Heart left ventricle (tissue), 16 donors: ENCODE measurements at regions not wholly inside any gene's neighbourhood (a gene's known extent, or its start where the extent isn't known, plus 50 kb on each side); places are given as distances from the start of the nearest gene placed in this dataset.

Source experiments
- ATAC-seq, 4 donors: fragments of 200-7000 bp; cut with Tn5 transposase; one replicate each; pipeline ENCODE4 v1.9.1; 2020 to 2022; ENCODE audit warnings: moderate library complexity in 4 of 4, mild to moderate bottlenecking in 3 of 4, moderate number of reproducible peaks in 1 of 4
- DNase-seq, 5 donors: peaks; one replicate each; pipeline ENCODE4 v3.0.0-alpha.2; 2020
- H3K27ac ChIP-seq, 12 donors: fragments of 200-600 bp; sonication (generic) in 4 of 12; one replicate each; pipeline versions ENCODE4 v1.5.0 to v1.8.0; 2016 to 2022; ENCODE audit warnings: mild to moderate bottlenecking in 2 of 12
- H3K27me3 ChIP-seq, 9 donors: fragments of 200-600 bp; sonication (generic) in 2 of 9; one replicate each; pipeline versions ENCODE4 v1.5.1 to v1.8.0; 2016 to 2022; ENCODE audit warnings: mild to moderate bottlenecking in 3 of 9
- H3K36me3 ChIP-seq, 9 donors: fragments of 200-600 bp; sonication (generic) in 2 of 9; one replicate each; pipeline versions ENCODE4 v1.5.0 to v1.8.0; 2018 to 2022; ENCODE audit warnings: mild to moderate bottlenecking in 2 of 9
- H3K4me1 ChIP-seq, 12 donors: fragments of 200-600 bp; sonication (generic) in 4 of 12; one replicate each; pipeline versions ENCODE4 v1.5.0 to v1.8.0; 2016 to 2022; ENCODE audit warnings: mild to moderate bottlenecking in 3 of 12
- H3K4me3 ChIP-seq, 12 donors: fragments of 200-600 bp; sonication (generic) in 4 of 12; one replicate each; pipeline versions ENCODE4 v1.5.0 to v1.8.0; 2017 to 2022; ENCODE audit warnings: mild to moderate bottlenecking in 9 of 12, moderate library complexity in 4 of 12
- H3K9me3 ChIP-seq, 12 donors: fragments of 200-600 bp; sonication (generic) in 4 of 12; one replicate each; pipeline versions ENCODE4 v1.5.0 to v1.8.0; 2016 to 2022; ENCODE audit warnings: mild to moderate bottlenecking in 1 of 12
- POLR2A ChIP-seq, 2 donors: fragments of 450-650 bp; IDR thresholded peaks; one replicate each; pipeline ENCODE4 v1.6.1; 2017; ENCODE audit warnings: antibody characterized with exemption in 2 of 2, mild to moderate bottlenecking in 2 of 2, moderate library complexity in 2 of 2
- WGBS, 4 donors: extraction: QIAGEN DNeasy Blood & Tissue Kit in 2 of 4; methylation state at CpG; one replicate each; pipeline versions ENCODE4 v1.1.5 to v1.1.7; 2013 to 2018; 5-methylcytosine and 5-hydroxymethylcytosine counted together
- intact Hi-C, 10 donors: fragments of 100-400 bp; cut with DNase I; formaldehyde crosslinking; loops; one replicate each; pipeline versions ENCODE4 v1.11.1 to v1.14.2; 2022
- TF ChIP-seq, protein P1 (sequence below), 12 donors: fragments of 200-600 bp; sonication (generic) in 4 of 12; IDR thresholded peaks; one replicate each; pipeline versions ENCODE4 v1.5.0 to v1.8.0; 2018 to 2022; ENCODE audit warnings: antibody characterized with exemption in 12 of 12, mild to moderate bottlenecking in 5 of 12
- donor health status: ischemic (EF 13 %, LVEDD 7.1; RV severe dilation, severe dysfunction).
- donor health status: healthy with polysubstance abuse.
- donor health status: DM: no; HTN: yes; CAD: no.
- donor health status: DM: no; HTN: no; CAD: no.
- donor health status: ischemic (EF 25% LVEDD 6.9; RV normal size, moderate dysfunction).
- donor health status: ischemic (EF 25% LVEDD 5.7; RV mildly dilated, moderate dysfunction).
- donor health status: healthy.
- donor health status: DM: yes; HTN: yes; CAD: no.
- donor health status: ischemic (EF 35%, LVEDD 5.7; RV mildly dilated, moderate dysfunction).
- donor health status: nonischemic (EF 11% LVEDD 7.7; RV severe dilation, severe dysfunction).
- donor health status: DM: yes; HTN: yes; CAD: no.
- donor health status: PGD.
- donor health status: ischemic (EF 29% LVEDD 5.4; RV normal size, mild dysfunction).
- donor health status: nonischemic (EF 23%, LVEDD 6.1; RV moderate dilation, normal function).

DNA sequence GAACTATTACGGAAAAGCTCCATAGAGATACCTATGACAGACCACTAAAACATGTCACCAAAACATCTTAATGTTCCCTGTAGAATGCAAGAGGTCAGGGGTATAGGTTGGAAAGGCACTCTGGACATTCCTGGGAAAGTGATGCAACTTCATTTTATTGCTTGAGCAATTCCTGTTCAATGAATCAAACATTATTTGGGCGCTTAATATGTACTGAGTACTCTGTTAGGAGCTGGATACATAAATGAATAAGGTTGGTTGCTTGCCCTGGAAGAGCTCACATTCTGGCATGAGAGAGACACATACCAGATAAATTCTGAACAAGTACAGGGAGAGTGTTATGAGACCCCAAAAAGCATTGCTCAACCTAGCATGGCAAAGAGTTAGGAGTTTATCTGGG is 408.9 kb upstream of the DMAC1 start:
- DNase-seq: no peak
- intact Hi-C loops: no loop called here
- Histone ChIP-seq H3K27me3 (no peaks in the 10 kb centered on the region), H3K27ac (no peak overlapping the region), H3K4me3 (no peak overlapping the region), H3K4me1 (no peaks in the 10 kb centered on the region), H3K9me3 (no peaks in the 10 kb centered on the region), H3K36me3 (no peaks in the 10 kb centered on the region)
- no peak for ATAC-seq
- WGBS, 4 donors: 84 to 90% (median 88%) methylated on average over 2 of the region's 2 CpGs
- TF ChIP-seq POLR2A (IDR thresholded peaks at IDR 0.05): no peak
- TF ChIP-seq, protein P1, sequence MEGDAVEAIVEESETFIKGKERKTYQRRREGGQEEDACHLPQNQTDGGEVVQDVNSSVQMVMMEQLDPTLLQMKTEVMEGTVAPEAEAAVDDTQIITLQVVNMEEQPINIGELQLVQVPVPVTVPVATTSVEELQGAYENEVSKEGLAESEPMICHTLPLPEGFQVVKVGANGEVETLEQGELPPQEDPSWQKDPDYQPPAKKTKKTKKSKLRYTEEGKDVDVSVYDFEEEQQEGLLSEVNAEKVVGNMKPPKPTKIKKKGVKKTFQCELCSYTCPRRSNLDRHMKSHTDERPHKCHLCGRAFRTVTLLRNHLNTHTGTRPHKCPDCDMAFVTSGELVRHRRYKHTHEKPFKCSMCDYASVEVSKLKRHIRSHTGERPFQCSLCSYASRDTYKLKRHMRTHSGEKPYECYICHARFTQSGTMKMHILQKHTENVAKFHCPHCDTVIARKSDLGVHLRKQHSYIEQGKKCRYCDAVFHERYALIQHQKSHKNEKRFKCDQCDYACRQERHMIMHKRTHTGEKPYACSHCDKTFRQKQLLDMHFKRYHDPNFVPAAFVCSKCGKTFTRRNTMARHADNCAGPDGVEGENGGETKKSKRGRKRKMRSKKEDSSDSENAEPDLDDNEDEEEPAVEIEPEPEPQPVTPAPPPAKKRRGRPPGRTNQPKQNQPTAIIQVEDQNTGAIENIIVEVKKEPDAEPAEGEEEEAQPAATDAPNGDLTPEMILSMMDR (IDR thresholded peaks at IDR 0.05): no peak

DNA sequence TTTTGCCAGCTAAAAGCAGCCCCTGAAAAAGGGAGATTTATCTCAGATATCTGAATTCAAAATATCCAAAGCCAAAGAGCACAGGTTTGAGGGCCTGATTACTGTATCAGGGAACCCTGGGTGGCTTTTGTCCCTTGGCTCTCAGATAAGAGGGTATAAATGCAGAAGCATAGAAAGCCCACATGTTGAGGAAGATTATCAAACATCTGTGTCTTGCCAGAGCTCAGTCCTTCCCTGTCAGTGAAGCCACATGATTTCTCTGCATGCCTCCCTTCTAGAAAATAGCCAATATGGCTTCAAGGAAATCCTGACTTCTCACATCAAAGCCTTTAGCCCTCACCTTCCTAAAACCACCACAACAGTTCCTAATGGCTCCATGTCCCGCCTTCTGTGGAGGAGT is 408.0 kb upstream of the DMAC1 start:
- no peak for DNase-seq
- 70 to 91% (median 80%) methylated on average over 1 of the region's 1 CpG for WGBS, 4 donors
- no peaks in the 10 kb centered on the region for H3K9me3 ChIP-seq
- ATAC-seq: no peak
- intact Hi-C loops: no loop called here
- H3K36me3 ChIP-seq: no peaks in the 10 kb centered on the region
- TF ChIP-seq POLR2A (IDR thresholded peaks at IDR 0.05): no peak
- TF ChIP-seq, protein P1 (IDR thresholded peaks at IDR 0.05): no peak
- H3K27me3 ChIP-seq: no peaks in the 10 kb centered on the region
- no peaks in the 10 kb centered on the region for H3K4me1 ChIP-seq
- no peak overlapping the region for H3K27ac ChIP-seq
- H3K4me3 ChIP-seq: no peak overlapping the region

DNA sequence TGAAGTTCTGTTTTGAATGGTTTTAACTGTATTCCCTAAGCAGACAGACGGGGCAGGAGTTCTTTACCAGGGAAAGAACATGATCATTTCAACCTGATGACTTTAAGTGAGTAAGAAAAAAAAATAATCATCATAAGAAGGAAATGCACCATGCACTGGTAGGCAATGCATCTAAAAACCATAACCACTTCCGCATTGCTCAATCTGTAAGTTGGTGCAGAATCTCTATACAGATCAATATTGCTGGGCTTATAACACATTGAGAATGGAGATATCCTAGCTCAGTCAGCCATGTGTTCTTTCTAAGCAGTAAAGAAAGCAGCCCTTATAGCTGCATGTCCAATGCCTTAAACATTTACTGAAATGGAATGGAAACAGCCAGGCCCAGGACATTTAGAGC is 407.1 kb upstream of the DMAC1 start:
- DNase-seq (no peak), ATAC-seq (no peak)
- Histone ChIP-seq H3K27me3 (no peaks in the 10 kb centered on the region), H3K36me3 (no peaks in the 10 kb centered on the region), H3K9me3 (no peaks in the 10 kb centered on the region), H3K4me1 (no peaks in the 10 kb centered on the region), H3K27ac (no peak overlapping the region), H3K4me3 (no peak overlapping the region)
- 46 to 82% (median 70%) methylated on average over 2 of the region's 2 CpGs for WGBS, 4 donors
- intact Hi-C loops: no loop called here
- TF ChIP-seq POLR2A (IDR thresholded peaks at IDR 0.05): no peak
- TF ChIP-seq, protein P1 (IDR thresholded peaks at IDR 0.05): no peak

DNA sequence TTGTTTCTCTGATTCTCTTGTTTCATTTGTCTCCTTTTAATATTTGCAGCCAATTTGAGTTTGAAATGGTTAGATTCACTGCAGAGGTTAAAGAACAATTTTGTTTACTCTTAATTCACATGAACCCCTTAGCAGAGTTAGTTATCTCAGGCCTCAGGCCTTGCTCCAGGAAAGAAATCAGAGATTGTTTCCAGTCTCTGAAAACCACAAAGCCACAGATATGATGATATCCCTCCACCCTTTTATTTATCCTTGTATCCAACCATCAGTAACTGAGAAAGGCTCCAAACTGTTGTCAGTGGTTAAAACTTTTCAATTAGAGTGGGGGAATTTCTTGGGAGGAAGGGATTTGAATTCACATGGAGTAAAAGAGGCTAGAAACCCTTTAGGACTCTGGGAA is 406.0 kb upstream of the DMAC1 start:
- Histone ChIP-seq H3K36me3 (no peaks in the 10 kb centered on the region), H3K4me1 (no peaks in the 10 kb centered on the region), H3K9me3 (no peaks in the 10 kb centered on the region), H3K27ac (no peak overlapping the region), H3K27me3 (no peaks in the 10 kb centered on the region), H3K4me3 (no peak overlapping the region)
- DNase-seq (no peak), ATAC-seq (no peak)
- intact Hi-C loops: no loop called here
- no peak for TF ChIP-seq POLR2A (IDR thresholded peaks at IDR 0.05)
- TF ChIP-seq, protein P1 (IDR thresholded peaks at IDR 0.05): no peak
